CD14-positive monocyte (primary cell): ENCODE measurements at regions not wholly inside any gene's neighbourhood (a gene's known extent, or its start where the extent isn't known, plus 50 kb on each side); places are given as distances from the start of the nearest gene placed in this dataset.

Source experiments
- DNase-seq, 3 donors: peaks; one replicate each; pipeline ENCODE4 v3.0.0-alpha.2; 2011 to 2022
- H2AFZ ChIP-seq: 2 replicates; pipeline ENCODE4 v1.6.0; 2012; ENCODE audit warnings: mild to moderate bottlenecking, low read depth, low read length, inconsistent platforms; ENCODE audit not compliant: insufficient read depth, poor library complexity, severe bottlenecking
- H3K27ac ChIP-seq, 2 donors: 1 replicate in 1 of 2; 2 replicates in 1 of 2; pipeline ENCODE4 v1.5.1; 2012 to 2013; ENCODE audit warnings: low read length in 2 of 2, control low read depth in 1 of 2, inconsistent platforms in 1 of 2, low read depth in 1 of 2, mild to moderate bottlenecking in 1 of 2
- H3K27me3 ChIP-seq, 2 donors: one replicate each; pipeline versions ENCODE4 v1.6.0 to v1.6.1; 2011 to 2013; ENCODE audit warnings: low read length in 2 of 2; ENCODE audit not compliant: control insufficient read depth in 2 of 2, insufficient read depth in 2 of 2
- H3K36me3 ChIP-seq, 2 donors: replicated peaks in 1 of 2; 1 replicate in 1 of 2; 2 replicates in 1 of 2; pipeline versions ENCODE4 v1.5.1 to v1.6.1; 2012 to 2013; ENCODE audit warnings: low read length in 2 of 2, control low read depth in 1 of 2, inconsistent platforms in 1 of 2, mild to moderate bottlenecking in 1 of 2; ENCODE audit not compliant: insufficient read depth in 2 of 2, control insufficient read depth in 1 of 2
- H3K4me1 ChIP-seq, 2 donors: 1 replicate in 1 of 2; 2 replicates in 1 of 2; pipeline versions ENCODE4 v1.5.1 to v1.6.1; 2012 to 2013; ENCODE audit warnings: low read length in 2 of 2, control low read depth in 1 of 2, inconsistent platforms in 1 of 2, mild to moderate bottlenecking in 1 of 2, moderate library complexity in 1 of 2; ENCODE audit not compliant: insufficient read depth in 2 of 2, control insufficient read depth in 1 of 2
- H3K4me2 ChIP-seq: replicated peaks from 2 replicates; pipeline ENCODE3; 2012; ENCODE audit warnings: low read length, moderate library complexity, mild to moderate bottlenecking; ENCODE audit not compliant: poor library complexity, severe bottlenecking; ENCODE audit errors: extremely low read depth
- H3K4me3 ChIP-seq, 3 experiments: fragments of 200-600 bp in 1 of 3; sonication (generic) in 1 of 3; replicated peaks in 1 of 3; 1 replicate in 2 of 3; 2 replicates in 1 of 3; pipeline ENCODE4 v1.5.1; 2011 to 2013; ENCODE audit warnings: low read length in 3 of 3, mild to moderate bottlenecking in 3 of 3, control low read depth in 2 of 3, low read depth in 2 of 3, inconsistent platforms in 1 of 3, moderate library complexity in 1 of 3
- H3K79me2 ChIP-seq: 2 replicates; pipeline ENCODE4 v1.6.0; 2012; ENCODE audit warnings: mild to moderate bottlenecking, control low read depth, inconsistent platforms, low read length, moderate library complexity; ENCODE audit not compliant: insufficient read depth
- H3K9ac ChIP-seq: 2 replicates; pipeline ENCODE4 v1.6.0; 2017; ENCODE audit warnings: low read length, mild to moderate bottlenecking; ENCODE audit not compliant: insufficient read depth, poor library complexity, severe bottlenecking
- H3K9me3 ChIP-seq, 2 donors: replicated peaks in 1 of 2; 1 replicate in 1 of 2; 2 replicates in 1 of 2; pipeline versions ENCODE4 v1.5.1 to v1.6.1; 2012 to 2013; ENCODE audit warnings: low read length in 2 of 2, control low read depth in 1 of 2; ENCODE audit not compliant: control insufficient read depth in 1 of 2, insufficient read depth in 1 of 2
- H4K20me1 ChIP-seq: 2 replicates; pipeline ENCODE4 v1.6.0; 2012; ENCODE audit warnings: mild to moderate bottlenecking, low read length, control low read depth, moderate library complexity; ENCODE audit not compliant: insufficient read depth
- H3K27ac Mint-ChIP-seq, 7 donors: one replicate each; pipeline ENCODE4 v1.8.0; 2020; ENCODE audit warnings: mild to moderate bottlenecking in 7 of 7, mixed read lengths in 7 of 7, moderate library complexity in 6 of 7, inconsistent platforms in 2 of 7
- H3K27me3 Mint-ChIP-seq, 3 donors: one replicate each; pipeline ENCODE4 v1.8.0; 2021 to 2022; ENCODE audit warnings: low read depth in 3 of 3, mild to moderate bottlenecking in 3 of 3, mixed read lengths in 3 of 3, moderate library complexity in 3 of 3, inconsistent platforms in 1 of 3
- H3K36me3 Mint-ChIP-seq, 2 donors: one replicate each; pipeline ENCODE4 v1.8.0; 2020; ENCODE audit warnings: mixed read lengths in 2 of 2, inconsistent platforms in 1 of 2, mild to moderate bottlenecking in 1 of 2
- H3K4me1 Mint-ChIP-seq: one replicate; pipeline ENCODE4 v1.8.0; 2020; ENCODE audit warnings: mild to moderate bottlenecking, mixed read lengths
- H3K4me3 Mint-ChIP-seq, 2 donors: one replicate each; pipeline ENCODE4 v1.8.0; 2020; ENCODE audit warnings: mild to moderate bottlenecking in 2 of 2, mixed read lengths in 2 of 2, moderate library complexity in 1 of 2
- H3K9me3 Mint-ChIP-seq, 7 donors: one replicate each; pipeline ENCODE4 v1.8.0; 2020 to 2022; ENCODE audit warnings: mixed read lengths in 7 of 7, mild to moderate bottlenecking in 6 of 7, moderate library complexity in 6 of 7, inconsistent platforms in 2 of 7
- WGBS: methylation state at CpG from one replicate; pipeline ENCODE4 v1.1.5; 2013; ENCODE audit warnings: missing lambda C conversion rate; ENCODE audit not compliant: insufficient coverage; 5-methylcytosine and 5-hydroxymethylcytosine counted together
- intact Hi-C, 2 donors: fragments of 100-400 bp; cut with micrococcal nuclease; formaldehyde crosslinking; loops; one replicate each; pipeline versions ENCODE4 v1.15.0 to v1.15.1; 2023
- TF ChIP-seq, protein P1 (sequence below): fragments of 200-600 bp; IDR thresholded peaks from one replicate; pipeline ENCODE4 v1.8.0; 2022; ENCODE audit warnings: antibody characterized with exemption, mild to moderate bottlenecking

DNA sequence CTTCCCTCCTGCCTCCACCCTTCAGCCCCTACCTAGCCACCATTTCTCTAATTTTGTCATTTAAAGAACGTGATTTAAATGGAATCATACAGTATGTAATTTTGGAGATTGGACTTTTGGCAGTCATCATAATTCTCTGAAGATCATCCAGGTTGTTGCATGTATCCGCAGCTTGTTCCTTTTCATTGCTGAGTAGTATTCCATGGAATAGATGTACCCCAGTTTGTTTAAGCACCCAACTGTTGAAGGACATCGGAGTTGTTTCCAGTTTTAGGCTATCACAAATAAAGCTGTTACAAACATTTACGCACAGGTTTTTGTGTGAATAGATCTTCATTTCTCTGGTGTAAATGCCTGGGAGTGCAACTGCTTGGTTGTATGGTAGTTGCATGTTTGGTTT lies 61.1 kb upstream of the PWP1 start:
- Histone ChIP-seq H3K27me3 (no peaks in the 10 kb centered on the region), H3K4me3 (no peak overlapping the region), H3K9ac (no peak overlapping the region), H3K9me3 (no peaks in the 10 kb centered on the region), H3K36me3 (no peaks in the 10 kb centered on the region), H3K79me2 (no peaks in the 10 kb centered on the region), H3K4me2 (no peak overlapping the region), H2AFZ (no peak overlapping the region), H3K4me1 (no peaks in the 10 kb centered on the region), H4K20me1 (no peaks in the 10 kb centered on the region), H3K27ac (no peak overlapping the region)
- Mint-ChIP-seq H3K36me3 (peaks cover 6 to 8% of the 10 kb centered on the region in 2 donors), H3K4me3 (no peak overlapping the region), H3K27me3 (peaks cover 0 to 3% (median 0%) of the 10 kb centered on the region in 3 donors), H3K9me3 (peaks cover 0 to 5% (median 3%) of the 10 kb centered on the region in 7 donors), H3K27ac (no peak overlapping the region), H3K4me1 (no peaks in the 10 kb centered on the region)
- DNase-seq: no peak
- TF ChIP-seq, protein P1, sequence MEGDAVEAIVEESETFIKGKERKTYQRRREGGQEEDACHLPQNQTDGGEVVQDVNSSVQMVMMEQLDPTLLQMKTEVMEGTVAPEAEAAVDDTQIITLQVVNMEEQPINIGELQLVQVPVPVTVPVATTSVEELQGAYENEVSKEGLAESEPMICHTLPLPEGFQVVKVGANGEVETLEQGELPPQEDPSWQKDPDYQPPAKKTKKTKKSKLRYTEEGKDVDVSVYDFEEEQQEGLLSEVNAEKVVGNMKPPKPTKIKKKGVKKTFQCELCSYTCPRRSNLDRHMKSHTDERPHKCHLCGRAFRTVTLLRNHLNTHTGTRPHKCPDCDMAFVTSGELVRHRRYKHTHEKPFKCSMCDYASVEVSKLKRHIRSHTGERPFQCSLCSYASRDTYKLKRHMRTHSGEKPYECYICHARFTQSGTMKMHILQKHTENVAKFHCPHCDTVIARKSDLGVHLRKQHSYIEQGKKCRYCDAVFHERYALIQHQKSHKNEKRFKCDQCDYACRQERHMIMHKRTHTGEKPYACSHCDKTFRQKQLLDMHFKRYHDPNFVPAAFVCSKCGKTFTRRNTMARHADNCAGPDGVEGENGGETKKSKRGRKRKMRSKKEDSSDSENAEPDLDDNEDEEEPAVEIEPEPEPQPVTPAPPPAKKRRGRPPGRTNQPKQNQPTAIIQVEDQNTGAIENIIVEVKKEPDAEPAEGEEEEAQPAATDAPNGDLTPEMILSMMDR: no peak
- intact Hi-C loops: no loop called here
- no CpG with 5 or more reads among the region's 4 CpGs for WGBS

DNA sequence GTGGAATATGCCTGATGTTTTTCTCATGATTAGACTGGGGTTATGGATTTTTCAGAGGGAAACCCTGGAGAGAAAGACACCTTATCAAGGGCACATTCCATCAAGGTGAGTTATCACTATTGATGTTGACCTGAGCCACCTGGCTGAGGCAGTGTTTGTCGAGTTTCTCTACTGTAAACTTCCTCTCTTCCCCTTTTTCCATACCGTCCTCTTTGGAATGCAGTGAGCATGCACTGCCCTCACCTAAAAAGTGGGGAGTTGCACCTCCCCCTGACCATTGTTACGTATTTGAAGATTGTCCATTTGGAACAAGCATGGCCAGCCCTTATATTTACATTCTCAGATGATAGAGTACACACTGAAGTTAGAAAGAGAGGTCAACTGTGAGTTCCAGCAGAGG lies 53.9 kb upstream of the PWP1 start:
- H3K9me3 Mint-ChIP-seq: peaks cover 0 to 6% (median 2%) of the 10 kb centered on the region in 7 donors
- Histone ChIP-seq H3K9ac (no peak overlapping the region), H3K4me1 (no peaks in the 10 kb centered on the region), H3K9me3 (no peaks in the 10 kb centered on the region), H2AFZ (no peak overlapping the region), H3K27ac (no peak overlapping the region), H3K27me3 (no peaks in the 10 kb centered on the region), H3K79me2 (no peaks in the 10 kb centered on the region), H3K4me3 (no peak overlapping the region), H3K4me2 (no peak overlapping the region), H4K20me1 (no peaks in the 10 kb centered on the region), H3K36me3 (no peaks in the 10 kb centered on the region)
- TF ChIP-seq, protein P1: no peak
- peaks cover 2% of the 10 kb centered on the region for H3K4me1 Mint-ChIP-seq
- DNase-seq: no peak
- 92% methylated on average over 2 of the region's 3 CpGs for WGBS
- peaks cover 0 to 2% (median 0%) of the 10 kb centered on the region in 3 donors for H3K27me3 Mint-ChIP-seq
- H3K36me3 Mint-ChIP-seq: peaks cover 0 to 2% of the 10 kb centered on the region in 2 donors
- H3K27ac Mint-ChIP-seq: no peak overlapping the region
- intact Hi-C loops: no loop called here
- no peak overlapping the region for H3K4me3 Mint-ChIP-seq
